H1 (cell line): ENCODE measurements at regions not wholly inside any gene's neighbourhood (a gene's known extent, or its start where the extent isn't known, plus 50 kb on each side); places are given as distances from the start of the nearest gene placed in this dataset.

Source experiments
- CTCF ChIA-PET: fragments of 300-600 bp; sonication (Branson Sonifier 250); formaldehyde crosslinking; loops from one replicate; lab custom pipeline; 2021; ENCODE audit not compliant: partially characterized antibody; lab: Charles Lee
- POLR2A ChIA-PET: fragments of 300-600 bp; sonication (Branson Sonifier 250); formaldehyde crosslinking; loops from one replicate; lab custom pipeline; 2021; ENCODE audit warnings: inconsistent platforms; ENCODE audit not compliant: partially characterized antibody; lab: Charles Lee
- DNase-seq, 2 experiments: peaks; one replicate each; pipeline versions ENCODE4 v3.0.0 to v3.0.0-alpha.2; 2010 to 2022; ENCODE audit warnings: low spot score in 2 of 2, low read depth in 1 of 2, mixed read lengths in 1 of 2
- FAIRE-seq: peaks from 2 replicates; lab custom pipeline; 2011; peaks lifted over from hg19 to GRCh38; lab: Jason Lieb, UNC
- H2AFZ ChIP-seq: 2 replicates; pipeline ENCODE4 v1.8.1; 2012; ENCODE audit warnings: low read length, inconsistent platforms
- H2AK5ac ChIP-seq: 2 replicates; pipeline ENCODE4 v1.6.1; 2013; ENCODE audit warnings: low read depth, low read length
- H2BK120ac ChIP-seq: replicated peaks from 2 replicates; pipeline ENCODE3; 2013; ENCODE audit warnings: low read depth, low read length, inconsistent platforms
- H2BK12ac ChIP-seq: 2 replicates; pipeline ENCODE4 v1.6.1; 2013; ENCODE audit warnings: low read depth, low read length
- H2BK15ac ChIP-seq: 2 replicates; pipeline ENCODE4 v1.6.1; 2013; ENCODE audit warnings: low read length
- H2BK20ac ChIP-seq: 2 replicates; pipeline ENCODE4 v1.6.1; 2013; ENCODE audit warnings: low read length
- H2BK5ac ChIP-seq: 2 replicates; pipeline ENCODE4 v1.6.1; 2013; ENCODE audit warnings: low read depth, low read length
- H3K14ac ChIP-seq: 2 replicates; pipeline ENCODE4 v1.6.1; 2013; ENCODE audit warnings: inconsistent platforms; ENCODE audit not compliant: insufficient read length
- H3K18ac ChIP-seq: 2 replicates; pipeline ENCODE4 v1.6.1; 2013; ENCODE audit warnings: low read length; ENCODE audit errors: extremely low read depth
- H3K23ac ChIP-seq: 2 replicates; pipeline ENCODE4 v1.6.1; 2013; ENCODE audit warnings: inconsistent platforms; ENCODE audit not compliant: insufficient read length
- H3K23me2 ChIP-seq: 2 replicates; pipeline ENCODE4 v1.6.1; 2013; ENCODE audit warnings: low read depth, low read length
- H3K27ac ChIP-seq: 2 replicates; pipeline ENCODE4 v1.6.1; 2011; ENCODE audit warnings: low read depth, low read length, inconsistent platforms
- H3K27me3 ChIP-seq, 4 experiments: replicated peaks in 1 of 4; 1 replicate in 1 of 4; 2 replicates in 3 of 4; pipeline versions ENCODE4 v1.6.1 to v1.8.1; 2011 to 2013; ENCODE audit warnings: low read length in 3 of 4, mild to moderate bottlenecking in 3 of 4, inconsistent platforms in 2 of 4, mixed read lengths in 2 of 4, moderate library complexity in 1 of 4; ENCODE audit not compliant: control insufficient read depth in 3 of 4, insufficient read depth in 3 of 4; ENCODE audit errors: extremely low read depth in 1 of 4
- H3K36me3 ChIP-seq, 4 experiments: 2 replicates each; pipeline versions ENCODE4 v1.6.1 to v1.8.1; 2011 to 2013; ENCODE audit warnings: mild to moderate bottlenecking in 4 of 4, low read length in 3 of 4, moderate library complexity in 2 of 4, control low read depth in 1 of 4, inconsistent platforms in 1 of 4; ENCODE audit not compliant: insufficient read depth in 4 of 4, control insufficient read depth in 2 of 4
- H3K4ac ChIP-seq: replicated peaks from 2 replicates; pipeline ENCODE3; 2013; ENCODE audit warnings: low read length, low read depth, mixed read lengths, inconsistent platforms; ENCODE audit not compliant: insufficient read length
- H3K4me1 ChIP-seq, 4 experiments: replicated peaks in 1 of 4; 1 replicate in 1 of 4; 2 replicates in 3 of 4; pipeline versions ENCODE4 v1.6.1 to v1.8.1; 2011 to 2013; ENCODE audit warnings: low read length in 3 of 4, inconsistent platforms in 2 of 4, mixed read lengths in 1 of 4; ENCODE audit not compliant: insufficient read depth in 4 of 4, control insufficient read depth in 3 of 4
- H3K4me2 ChIP-seq, 2 experiments: 2 replicates each; pipeline versions ENCODE4 v1.6.1 to v1.8.1; 2011 to 2013; ENCODE audit warnings: low read depth in 2 of 2, low read length in 2 of 2, control low read depth in 1 of 2, inconsistent platforms in 1 of 2, mild to moderate bottlenecking in 1 of 2; ENCODE audit not compliant: insufficient read depth in 1 of 2
- H3K4me3 ChIP-seq, 4 experiments: fragments of 200-600, 300-600 bp in 1 of 4; sonication (generic), shearing (Covaris generic), sonication (Bioruptor Twin) in 1 of 4; 2 replicates each; pipeline versions ENCODE4 v1.5.1 to v1.8.1; 2011 to 2016; ENCODE audit warnings: low read length in 4 of 4, low read depth in 3 of 4, control low read depth in 2 of 4, inconsistent platforms in 2 of 4, mild to moderate bottlenecking in 2 of 4, mixed read lengths in 1 of 4, moderate library complexity in 1 of 4; ENCODE audit not compliant: insufficient read depth in 2 of 4; ENCODE audit errors: extremely low read depth in 1 of 4
- H3K56ac ChIP-seq: replicated peaks from 2 replicates; pipeline ENCODE3; 2013; ENCODE audit warnings: low read depth, mild to moderate bottlenecking, mixed read lengths, low read length, inconsistent platforms; ENCODE audit not compliant: insufficient read length
- H3K79me1 ChIP-seq: 2 replicates; pipeline ENCODE4 v1.6.1; 2013; ENCODE audit warnings: low read depth, low read length, control low read depth
- H3K79me2 ChIP-seq, 2 experiments: 2 replicates each; pipeline versions ENCODE4 v1.6.1 to v1.8.1; 2012 to 2013; ENCODE audit warnings: low read length in 2 of 2, mild to moderate bottlenecking in 2 of 2, inconsistent platforms in 1 of 2; ENCODE audit not compliant: insufficient read depth in 2 of 2, control insufficient read depth in 1 of 2
- H3K9ac ChIP-seq, 4 experiments: replicated peaks in 1 of 4; 1 replicate in 1 of 4; 2 replicates in 3 of 4; pipeline versions ENCODE4 v1.6.1 to v1.8.1; 2011 to 2013; ENCODE audit warnings: low read depth in 3 of 4, low read length in 3 of 4, control low read depth in 2 of 4, mild to moderate bottlenecking in 2 of 4, moderate library complexity in 2 of 4, inconsistent platforms in 1 of 4; ENCODE audit errors: extremely low read depth in 1 of 4
- H3K9me3 ChIP-seq, 2 experiments: 2 replicates each; pipeline versions ENCODE4 v1.6.1 to v1.8.1; 2012 to 2013; ENCODE audit warnings: mild to moderate bottlenecking in 2 of 2, moderate library complexity in 2 of 2, control low read depth in 1 of 2, inconsistent platforms in 1 of 2, low read depth in 1 of 2, low read length in 1 of 2, mixed read lengths in 1 of 2; ENCODE audit not compliant: insufficient read depth in 2 of 2
- H4K20me1 ChIP-seq, 2 experiments: replicated peaks in 1 of 2; 2 replicates each; pipeline versions ENCODE3 to v1.8.1; 2011 to 2013; ENCODE audit warnings: inconsistent platforms in 2 of 2, low read length in 2 of 2, mild to moderate bottlenecking in 1 of 2; ENCODE audit not compliant: insufficient read depth in 2 of 2, control insufficient read depth in 1 of 2
- H4K5ac ChIP-seq: 2 replicates; pipeline ENCODE4 v1.6.1; 2013; ENCODE audit warnings: low read length, low read depth, mixed read lengths, inconsistent platforms; ENCODE audit not compliant: insufficient read length
- H4K8ac ChIP-seq: 2 replicates; pipeline ENCODE4 v1.8.0; 2013; ENCODE audit warnings: mild to moderate bottlenecking, moderate library complexity, low read length, inconsistent platforms; ENCODE audit not compliant: insufficient read depth; ENCODE audit errors: extremely low read depth
- H4K91ac ChIP-seq: replicated peaks from 2 replicates; pipeline ENCODE3; 2013; ENCODE audit warnings: low read length, mixed read lengths, inconsistent platforms; ENCODE audit not compliant: insufficient read length
- CHD2 ChIP-seq: IDR thresholded peaks from 2 replicates; pipeline ENCODE4 v1.6.1; 2012; ENCODE audit warnings: low read length, improper control_type of control experiment
- EP300 ChIP-seq, 2 experiments: IDR thresholded peaks; 1 replicate in 1 of 2; 2 replicates in 1 of 2; pipeline ENCODE4 v1.6.1; 2011 to 2012; ENCODE audit warnings: low read depth in 2 of 2, low read length in 2 of 2, mild to moderate bottlenecking in 2 of 2, borderline replicate concordance in 1 of 2, inconsistent platforms in 1 of 2, moderate library complexity in 1 of 2
- KDM4A ChIP-seq: IDR thresholded peaks from one replicate; pipeline ENCODE4 v1.7.1; 2012; ENCODE audit warnings: low read depth, mild to moderate bottlenecking, moderate library complexity, low read length, inconsistent platforms; ENCODE audit not compliant: severe bottlenecking
- POLR2A ChIP-seq, 2 experiments: IDR thresholded peaks; 1 replicate in 1 of 2; 2 replicates in 1 of 2; pipeline ENCODE4 v1.6.1; 2011; ENCODE audit warnings: low read depth in 2 of 2, low read length in 2 of 2, mild to moderate bottlenecking in 2 of 2; ENCODE audit errors: control extremely low read depth in 1 of 2
- RAD21 ChIP-seq, 2 experiments: IDR thresholded peaks in 1 of 2; conservative IDR thresholded peaks in 1 of 2; 2 replicates each; pipeline ENCODE4 v1.6.1; 2011; ENCODE audit warnings: low read depth in 2 of 2, low read length in 2 of 2, improper control_type of control experiment in 1 of 2, inconsistent platforms in 1 of 2, mild to moderate bottlenecking in 1 of 2, moderate library complexity in 1 of 2
- SIN3A ChIP-seq, 2 experiments: IDR thresholded peaks in 1 of 2; conservative IDR thresholded peaks in 1 of 2; 2 replicates each; pipeline ENCODE4 v1.6.1; 2011 to 2012; ENCODE audit warnings: low read length in 2 of 2, improper control_type of control experiment in 1 of 2, low read depth in 1 of 2, mild to moderate bottlenecking in 1 of 2
- SIRT6 ChIP-seq: IDR thresholded peaks from one replicate; pipeline ENCODE4 v1.7.1; 2012; ENCODE audit warnings: low read length, inconsistent platforms
- WGBS, 2 experiments: shearing (Covaris generic) in 1 of 2; methylation state at CpG; one replicate each; pipeline versions ENCODE4 v1.1.6 to v1.1.7; 2013 to 2015; ENCODE audit warnings: low lambda C conversion rate in 2 of 2, mixed read lengths in 2 of 2, inconsistent platforms in 1 of 2, low coverage in 1 of 2, missing lambda C conversion rate in 1 of 2; ENCODE audit not compliant: insufficient replicate concordance in 2 of 2, insufficient coverage in 1 of 2, insufficient read length in 1 of 2; ENCODE audit errors: extremely low coverage in 1 of 2, missing lambda C conversion rate in 1 of 2; 5-methylcytosine and 5-hydroxymethylcytosine counted together
- TF ChIP-seq, protein P1 (sequence below): IDR thresholded peaks from 2 replicates; pipeline ENCODE4 v1.6.1; 2011; ENCODE audit warnings: low read length, improper control_type of control experiment

DNA sequence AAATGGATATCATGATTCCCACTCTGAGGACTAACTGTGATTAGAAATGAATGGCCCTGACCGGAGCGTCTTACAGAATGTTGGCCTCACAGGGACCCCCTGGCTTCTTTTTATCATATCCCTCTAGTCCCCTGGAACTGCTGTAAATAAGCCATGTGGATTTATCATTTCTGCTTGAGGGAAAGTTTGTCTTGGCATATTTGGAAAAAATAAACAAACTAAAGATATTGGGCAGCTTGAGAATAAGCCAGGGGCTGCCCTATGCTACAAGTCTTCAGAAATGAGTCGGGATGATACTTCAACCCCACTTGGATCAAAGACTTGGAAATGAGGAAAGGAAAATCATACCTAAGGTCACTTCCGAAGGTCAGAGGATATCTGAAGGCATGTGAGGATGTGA lies 179.1 kb downstream of the THBS2 start:
- no peaks in the 10 kb centered on the region for H3K9me3 ChIP-seq
- H2BK20ac ChIP-seq: no peak overlapping the region
- no peak overlapping the region for H2BK120ac ChIP-seq
- WGBS, 2 experiments: 73% methylated on average over 4 of the region's 4 CpGs; no CpG with 5 or more reads in 1 of the 2 experiments
- ChIA-PET POLR2A (no interaction called here), CTCF (no interaction called here)
- H3K79me2 ChIP-seq: no peaks in the 10 kb centered on the region
- no peaks in the 10 kb centered on the region for H3K79me1 ChIP-seq
- no peak for FAIRE-seq
- H3K27me3 ChIP-seq: no peaks in the 10 kb centered on the region
- no peak overlapping the region for H2BK15ac ChIP-seq
- DNase-seq: no peak
- no peaks in the 10 kb centered on the region; a peak in 1 of 7 replicates for H3K4me1 ChIP-seq
- no peak overlapping the region for H3K56ac ChIP-seq
- no peak for TF ChIP-seq SIRT6
- TF ChIP-seq SIN3A (conservative IDR thresholded peaks at IDR 0.05 in 1 of 2, IDR thresholded peaks at IDR 0.05 in 1 of 2; ENCODE audit: low read depth in 1 of 2, low read length in 2 of 2): no peak
- TF ChIP-seq, protein P1, sequence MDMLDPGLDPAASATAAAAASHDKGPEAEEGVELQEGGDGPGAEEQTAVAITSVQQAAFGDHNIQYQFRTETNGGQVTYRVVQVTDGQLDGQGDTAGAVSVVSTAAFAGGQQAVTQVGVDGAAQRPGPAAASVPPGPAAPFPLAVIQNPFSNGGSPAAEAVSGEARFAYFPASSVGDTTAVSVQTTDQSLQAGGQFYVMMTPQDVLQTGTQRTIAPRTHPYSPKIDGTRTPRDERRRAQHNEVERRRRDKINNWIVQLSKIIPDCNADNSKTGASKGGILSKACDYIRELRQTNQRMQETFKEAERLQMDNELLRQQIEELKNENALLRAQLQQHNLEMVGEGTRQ: no peak
- no peak for TF ChIP-seq POLR2A (IDR thresholded peaks at IDR 0.05; ENCODE audit: control extremely low read depth in 1 of 2, low read depth in 2 of 2, low read length in 2 of 2)
- TF ChIP-seq RAD21 (IDR thresholded peaks at IDR 0.05 in 1 of 2, conservative IDR thresholded peaks at IDR 0.05 in 1 of 2; ENCODE audit: low read depth in 2 of 2, low read length in 2 of 2): no peak
- no peak for TF ChIP-seq CHD2
- no peak for TF ChIP-seq KDM4A
- TF ChIP-seq EP300 (IDR thresholded peaks at IDR 0.05; ENCODE audit: borderline replicate concordance in 1 of 2, low read depth in 2 of 2, low read length in 2 of 2): no peak
- no peak overlapping the region for H4K91ac ChIP-seq
- H3K27ac ChIP-seq: no peak overlapping the region
- H2BK5ac ChIP-seq: no peak overlapping the region
- H4K20me1 ChIP-seq: no peaks in the 10 kb centered on the region
- H3K36me3 ChIP-seq: no peaks in the 10 kb centered on the region
- no peak overlapping the region for H2AFZ ChIP-seq
- H3K23me2 ChIP-seq: no peaks in the 10 kb centered on the region
- H4K8ac ChIP-seq: no peak overlapping the region
- H3K9ac ChIP-seq: no peak overlapping the region
- no peak overlapping the region for H3K23ac ChIP-seq
- no peak overlapping the region for H3K4me2 ChIP-seq
- no peak overlapping the region for H3K4ac ChIP-seq
- H3K4me3 ChIP-seq: no peak overlapping the region
- H2AK5ac ChIP-seq: no peak overlapping the region
- no peak overlapping the region for H3K18ac ChIP-seq
- no peak overlapping the region for H4K5ac ChIP-seq
- H3K14ac ChIP-seq: no peak overlapping the region
- no peak overlapping the region for H2BK12ac ChIP-seq
